MM.1S (cell line): ENCODE measurements at regions not wholly inside any gene's neighbourhood (a gene's known extent, or its start where the extent isn't known, plus 50 kb on each side); places are given as distances from the start of the nearest gene placed in this dataset.

Source experiments
- DNase-seq: peaks from one replicate; pipeline ENCODE4 v3.0.0-alpha.2; 2015
- H2AFZ ChIP-seq: fragments of 300-600 bp; sonication (generic); 2 replicates; pipeline ENCODE4 v1.6.0; 2016; ENCODE audit warnings: antibody characterized with exemption, low read length
- H3F3A ChIP-seq: fragments of 300-600 bp; sonication (generic); 2 replicates; pipeline ENCODE4 v1.6.1; 2016; ENCODE audit warnings: mild to moderate bottlenecking, antibody characterized with exemption, low read length, moderate library complexity, mixed read lengths; ENCODE audit not compliant: insufficient read depth
- H3K27ac ChIP-seq: fragments of 300-600 bp; sonication (generic); 2 replicates; pipeline ENCODE4 v1.5.1; 2016; ENCODE audit warnings: mild to moderate bottlenecking, low read length
- H3K27me3 ChIP-seq: fragments of 300-600 bp; sonication (generic); replicated peaks from 2 replicates; pipeline ENCODE4 v1.6.0; 2016; ENCODE audit warnings: low read length; ENCODE audit not compliant: insufficient read depth
- H3K36me3 ChIP-seq: fragments of 300-600 bp; sonication (generic); replicated peaks from 2 replicates; pipeline ENCODE4 v1.6.1; 2016; ENCODE audit warnings: mild to moderate bottlenecking, low read length, mixed read lengths; ENCODE audit not compliant: insufficient read depth
- H3K4me1 ChIP-seq: fragments of 300-600 bp; sonication (generic); 2 replicates; pipeline ENCODE4 v1.6.1; 2016; ENCODE audit warnings: low read length, mixed read lengths
- H3K4me2 ChIP-seq: fragments of 300-600 bp; sonication (generic); 2 replicates; pipeline ENCODE4 v1.6.0; 2016; ENCODE audit warnings: low read depth, low read length
- H3K4me3 ChIP-seq: fragments of 300-600 bp; sonication (generic); 2 replicates; pipeline ENCODE4 v1.5.1; 2016; ENCODE audit warnings: low read length, mixed read lengths
- H3K79me2 ChIP-seq: fragments of 300-600 bp; sonication (generic); 2 replicates; pipeline ENCODE4 v1.6.1; 2016; ENCODE audit warnings: mixed run types, low read length, mixed read lengths
- H3K9ac ChIP-seq: fragments of 300-600 bp; sonication (generic); 2 replicates; pipeline ENCODE4 v1.6.1; 2016; ENCODE audit warnings: low read length, mixed read lengths
- H3K9me2 ChIP-seq: fragments of 300-600 bp; sonication (generic); replicated peaks from 2 replicates; pipeline ENCODE4 v1.6.1; 2016; ENCODE audit warnings: mild to moderate bottlenecking, low read length, mixed read lengths; ENCODE audit not compliant: insufficient read depth
- H3K9me3 ChIP-seq: fragments of 300-600 bp; sonication (generic); replicated peaks from 2 replicates; pipeline ENCODE4 v1.6.1; 2016; ENCODE audit warnings: mild to moderate bottlenecking, low read length, mixed read lengths; ENCODE audit not compliant: insufficient read depth
- H4K20me1 ChIP-seq: fragments of 300-600 bp; sonication (generic); 2 replicates; pipeline ENCODE4 v1.6.1; 2016; ENCODE audit warnings: mild to moderate bottlenecking, low read length, moderate library complexity, mixed read lengths; ENCODE audit not compliant: insufficient read depth
- EZH2 ChIP-seq: fragments of 300-600 bp; sonication (generic); optimal IDR thresholded peaks from 2 replicates; pipeline ENCODE3; 2017; ENCODE audit warnings: low read depth, mild to moderate bottlenecking, antibody characterized with exemption, low read length, mixed read lengths
- EZH2phosphoT487 ChIP-seq: fragments of 300-600 bp; sonication (generic); IDR thresholded peaks from 2 replicates; pipeline ENCODE4 v1.6.1; 2018; ENCODE audit warnings: antibody characterized with exemption, low read length
- TF ChIP-seq, protein P1 (sequence below): fragments of 300-600 bp; sonication (generic); IDR thresholded peaks from 2 replicates; pipeline ENCODE4 v1.5.1; 2016; ENCODE audit warnings: antibody characterized with exemption, low read length, mixed read lengths

DNA sequence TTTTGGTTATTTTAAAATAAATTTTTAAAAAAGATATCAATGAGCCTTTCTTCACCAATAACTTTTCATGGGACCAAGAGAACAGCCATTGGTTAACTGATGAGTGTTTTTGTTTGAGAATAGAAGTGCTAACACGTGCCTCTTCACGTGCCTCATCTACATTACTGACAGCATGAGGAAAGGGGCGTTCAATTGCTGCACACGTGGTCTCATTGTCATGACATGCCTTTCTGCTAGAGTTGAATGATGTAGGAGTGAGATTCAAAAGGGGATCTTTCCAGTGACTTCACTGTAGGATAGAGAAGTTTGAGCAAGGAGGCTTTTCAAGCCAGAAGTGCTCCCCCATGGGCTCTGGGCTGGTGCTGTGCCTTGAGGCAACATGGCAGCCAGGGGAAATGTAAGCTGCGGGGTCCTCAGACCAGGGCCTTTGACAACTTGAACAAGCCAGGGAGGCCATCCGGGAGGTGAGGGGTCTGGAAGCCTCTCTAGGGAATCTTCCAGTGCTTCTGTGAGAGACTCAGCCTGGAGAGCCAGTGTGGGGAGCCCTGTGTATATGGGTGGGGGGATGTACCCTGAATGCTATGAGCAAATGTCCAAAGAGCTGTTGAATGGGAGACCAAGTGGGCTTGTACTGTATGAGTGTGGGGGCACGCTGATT lies 51.2 kb upstream of the FSTL4 start:
- Histone ChIP-seq H3K27me3 (no peaks in the 10 kb centered on the region), H3K9me3 (no peaks in the 10 kb centered on the region), H3K4me1 (no peaks in the 10 kb centered on the region), H4K20me1 (no peaks in the 10 kb centered on the region), H3K4me2 (no peak overlapping the region), H3K9me2 (no peaks in the 10 kb centered on the region), H3K4me3 (no peak overlapping the region), H3K27ac (no peak overlapping the region), H3K36me3 (no peaks in the 10 kb centered on the region), H3F3A (no peaks in the 10 kb centered on the region), H3K79me2 (no peaks in the 10 kb centered on the region), H3K9ac (no peak overlapping the region), H2AFZ (no peak overlapping the region)
- no peak for DNase-seq
- TF ChIP-seq EZH2: no peak
- TF ChIP-seq EZH2phosphoT487: no peak

DNA sequence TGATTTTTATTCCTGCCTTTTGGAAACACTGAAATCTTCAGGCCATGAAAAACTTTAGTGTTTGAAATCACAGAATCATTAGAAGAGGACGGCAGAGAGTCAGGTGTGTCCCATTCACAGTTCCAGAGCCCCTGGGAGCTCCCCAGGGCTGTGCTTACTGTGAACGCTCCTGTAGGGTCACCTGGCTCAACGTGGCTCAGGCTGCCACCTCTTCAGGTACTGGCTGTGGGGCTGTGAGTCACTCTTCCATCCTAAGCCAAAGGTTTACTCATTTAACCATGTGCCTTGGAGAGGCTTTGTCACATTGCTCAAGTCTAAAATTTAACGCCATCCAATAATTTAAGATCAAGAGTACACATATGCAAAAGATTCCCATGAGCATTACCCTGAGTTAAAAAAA lies 50.2 kb upstream of the FSTL4 start:
- no peaks in the 10 kb centered on the region for H3K27me3 ChIP-seq
- H3K4me2 ChIP-seq: no peak overlapping the region
- no peaks in the 10 kb centered on the region for H3K79me2 ChIP-seq
- H3K9ac ChIP-seq: no peak overlapping the region
- no peaks in the 10 kb centered on the region for H3K9me3 ChIP-seq
- no peaks in the 10 kb centered on the region for H4K20me1 ChIP-seq
- no peak for TF ChIP-seq EZH2
- TF ChIP-seq, protein P1, sequence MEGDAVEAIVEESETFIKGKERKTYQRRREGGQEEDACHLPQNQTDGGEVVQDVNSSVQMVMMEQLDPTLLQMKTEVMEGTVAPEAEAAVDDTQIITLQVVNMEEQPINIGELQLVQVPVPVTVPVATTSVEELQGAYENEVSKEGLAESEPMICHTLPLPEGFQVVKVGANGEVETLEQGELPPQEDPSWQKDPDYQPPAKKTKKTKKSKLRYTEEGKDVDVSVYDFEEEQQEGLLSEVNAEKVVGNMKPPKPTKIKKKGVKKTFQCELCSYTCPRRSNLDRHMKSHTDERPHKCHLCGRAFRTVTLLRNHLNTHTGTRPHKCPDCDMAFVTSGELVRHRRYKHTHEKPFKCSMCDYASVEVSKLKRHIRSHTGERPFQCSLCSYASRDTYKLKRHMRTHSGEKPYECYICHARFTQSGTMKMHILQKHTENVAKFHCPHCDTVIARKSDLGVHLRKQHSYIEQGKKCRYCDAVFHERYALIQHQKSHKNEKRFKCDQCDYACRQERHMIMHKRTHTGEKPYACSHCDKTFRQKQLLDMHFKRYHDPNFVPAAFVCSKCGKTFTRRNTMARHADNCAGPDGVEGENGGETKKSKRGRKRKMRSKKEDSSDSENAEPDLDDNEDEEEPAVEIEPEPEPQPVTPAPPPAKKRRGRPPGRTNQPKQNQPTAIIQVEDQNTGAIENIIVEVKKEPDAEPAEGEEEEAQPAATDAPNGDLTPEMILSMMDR: no peak
- TF ChIP-seq EZH2phosphoT487: no peak
- no peak overlapping the region for H2AFZ ChIP-seq
- no peaks in the 10 kb centered on the region for H3K36me3 ChIP-seq
- H3K9me2 ChIP-seq: no peaks in the 10 kb centered on the region
- H3K27ac ChIP-seq: no peak overlapping the region
- no peaks in the 10 kb centered on the region for H3F3A ChIP-seq
- H3K4me1 ChIP-seq: no peaks in the 10 kb centered on the region
- no peak overlapping the region for H3K4me3 ChIP-seq
- no peak for DNase-seq
